ENCODE measurements at regions not wholly inside any gene's neighbourhood (a gene's known extent, or its start where the extent isn't known, plus 50 kb on each side); places are given as distances from the start of the nearest gene placed in this dataset.
"Not testable (repeated sequence)": the region's sequence is repeated elsewhere in the genome, so short reads cannot be mapped to it uniquely, and the experiment has no call there.

GRCh38 chr1:163628034-163628773 lies 306.4 kb downstream of the NUF2 start:
- TF ChIP-seq, protein P1, sequence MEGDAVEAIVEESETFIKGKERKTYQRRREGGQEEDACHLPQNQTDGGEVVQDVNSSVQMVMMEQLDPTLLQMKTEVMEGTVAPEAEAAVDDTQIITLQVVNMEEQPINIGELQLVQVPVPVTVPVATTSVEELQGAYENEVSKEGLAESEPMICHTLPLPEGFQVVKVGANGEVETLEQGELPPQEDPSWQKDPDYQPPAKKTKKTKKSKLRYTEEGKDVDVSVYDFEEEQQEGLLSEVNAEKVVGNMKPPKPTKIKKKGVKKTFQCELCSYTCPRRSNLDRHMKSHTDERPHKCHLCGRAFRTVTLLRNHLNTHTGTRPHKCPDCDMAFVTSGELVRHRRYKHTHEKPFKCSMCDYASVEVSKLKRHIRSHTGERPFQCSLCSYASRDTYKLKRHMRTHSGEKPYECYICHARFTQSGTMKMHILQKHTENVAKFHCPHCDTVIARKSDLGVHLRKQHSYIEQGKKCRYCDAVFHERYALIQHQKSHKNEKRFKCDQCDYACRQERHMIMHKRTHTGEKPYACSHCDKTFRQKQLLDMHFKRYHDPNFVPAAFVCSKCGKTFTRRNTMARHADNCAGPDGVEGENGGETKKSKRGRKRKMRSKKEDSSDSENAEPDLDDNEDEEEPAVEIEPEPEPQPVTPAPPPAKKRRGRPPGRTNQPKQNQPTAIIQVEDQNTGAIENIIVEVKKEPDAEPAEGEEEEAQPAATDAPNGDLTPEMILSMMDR (IDR thresholded peaks at IDR 0.05; ENCODE audit: borderline replicate concordance, extremely low read depth, insufficient read depth), result no peak
- intact Hi-C loops (cut with DNase I), result no loop called here

DNA sequence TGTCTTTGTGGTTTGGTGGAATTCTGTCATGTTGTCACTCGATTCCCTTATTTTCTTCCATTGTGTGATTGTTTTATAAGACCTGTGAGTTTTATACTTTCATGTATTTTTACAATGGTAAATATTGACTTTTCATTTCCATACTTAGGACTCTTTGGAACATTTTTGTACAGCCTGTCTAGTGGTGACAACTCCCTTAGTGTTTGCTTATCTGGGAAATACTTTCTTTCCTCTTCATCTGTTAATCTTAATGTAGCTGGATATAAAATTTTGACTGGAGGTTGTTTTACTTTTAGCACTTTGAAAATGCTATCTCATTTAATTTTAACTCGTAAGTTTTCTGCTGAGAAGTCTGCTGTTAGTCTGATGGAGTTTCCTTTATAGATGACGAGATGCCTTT lies 310.5 kb downstream of the NUF2 start:
- no peak overlapping the region for H3K4me3 ChIP-seq (ENCODE audit: low read length in 3 of 3)
- FAIRE-seq (no peak), DNase-seq (no peak)
- TF ChIP-seq, protein P1 (IDR thresholded peaks at IDR 0.05; ENCODE audit: borderline replicate concordance, extremely low read depth, insufficient read depth), result no peak
- H3K4me1 ChIP-seq (ENCODE audit: control insufficient read depth in 2 of 3, insufficient read depth in 2 of 3, low read depth in 1 of 3, low read length in 3 of 3), result no peaks in the 10 kb centered on the region
- no peak overlapping the region for H3K27ac ChIP-seq (ENCODE audit: low read depth in 2 of 2, low read length in 2 of 2)
- no peak overlapping the region for H3K9ac ChIP-seq (ENCODE audit: low read length in 3 of 3)
- intact Hi-C loops (cut with DNase I), result no loop called here
- H3K9me3 ChIP-seq (ENCODE audit: control insufficient read depth in 2 of 3, insufficient read depth in 1 of 3, low read length in 3 of 3), result peaks cover 0 to 10% (median 0%) of the 10 kb centered on the region in 3 donors
- H3K27me3 ChIP-seq (ENCODE audit: control insufficient read depth, insufficient read depth, low read length), result no peaks in the 10 kb centered on the region
- H3K36me3 ChIP-seq (ENCODE audit: control insufficient read depth in 2 of 3, insufficient read depth in 3 of 3, low read length in 3 of 3), result no peaks in the 10 kb centered on the region

More at GRCh38 chr1:163628034-163628773, 306.4 kb downstream of the NUF2 start:
- H3K4me3 ChIP-seq (ENCODE audit: low read length in 3 of 3), result no peak overlapping the region
- H3K9ac ChIP-seq (ENCODE audit: low read length in 3 of 3), result no peak overlapping the region
- DNase-seq, result no peak
- no peaks in the 10 kb centered on the region for H3K27me3 ChIP-seq (ENCODE audit: control insufficient read depth, insufficient read depth, low read length)
- no peaks in the 10 kb centered on the region for H3K4me1 ChIP-seq (ENCODE audit: control insufficient read depth in 2 of 3, insufficient read depth in 2 of 3, low read depth in 1 of 3, low read length in 3 of 3)
- FAIRE-seq, result no peak
- no peak overlapping the region for H3K27ac ChIP-seq (ENCODE audit: low read depth in 2 of 2, low read length in 2 of 2)
- H3K9me3 ChIP-seq (ENCODE audit: control insufficient read depth in 2 of 3, insufficient read depth in 1 of 3, low read length in 3 of 3), result peaks cover 0 to under 1% (median 0%) of the 10 kb centered on the region in 3 donors
- no peaks in the 10 kb centered on the region for H3K36me3 ChIP-seq (ENCODE audit: control insufficient read depth in 2 of 3, insufficient read depth in 3 of 3, low read length in 3 of 3)

DNA sequence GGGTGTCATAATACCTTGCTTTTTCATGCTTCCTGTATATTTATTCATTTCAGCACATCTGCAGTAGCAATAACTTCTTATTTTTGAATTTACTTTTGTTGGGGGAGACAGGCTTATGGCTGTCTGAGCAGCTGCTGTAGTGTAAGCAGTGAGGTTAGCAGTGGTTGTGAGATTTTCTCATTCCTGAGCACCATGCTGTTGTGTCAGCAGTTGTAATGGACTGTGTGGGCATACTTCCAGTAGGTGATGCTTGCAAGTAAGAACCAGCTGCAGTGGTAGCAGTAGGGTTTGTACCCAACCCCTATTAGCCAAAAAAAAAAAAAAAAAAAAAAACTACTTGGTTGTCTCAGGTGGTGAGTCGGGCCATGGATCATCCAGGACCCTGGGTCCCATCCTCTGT lies 311.6 kb downstream of the NUF2 start:
- intact Hi-C loops (cut with DNase I), result no loop called here
- Histone ChIP-seq H3K36me3 (ENCODE audit: control insufficient read depth in 2 of 3, insufficient read depth in 3 of 3, low read length in 3 of 3) (no peaks in the 10 kb centered on the region), H3K4me3 (ENCODE audit: low read length in 3 of 3) (no peak overlapping the region), H3K27ac (ENCODE audit: low read depth in 2 of 2, low read length in 2 of 2) (no peak overlapping the region), H3K9ac (ENCODE audit: low read length in 3 of 3) (no peak overlapping the region), H3K4me1 (ENCODE audit: control insufficient read depth in 2 of 3, insufficient read depth in 2 of 3, low read depth in 1 of 3, low read length in 3 of 3) (no peaks in the 10 kb centered on the region), H3K9me3 (ENCODE audit: control insufficient read depth in 2 of 3, insufficient read depth in 1 of 3, low read length in 3 of 3) (peaks cover 0 to 10% (median 0%) of the 10 kb centered on the region in 3 donors), H3K27me3 (ENCODE audit: control insufficient read depth, insufficient read depth, low read length) (no peaks in the 10 kb centered on the region)
- TF ChIP-seq, protein P1 (IDR thresholded peaks at IDR 0.05; ENCODE audit: borderline replicate concordance, extremely low read depth, insufficient read depth), result no peak
- no peak for DNase-seq
- FAIRE-seq, result no peak

DNA sequence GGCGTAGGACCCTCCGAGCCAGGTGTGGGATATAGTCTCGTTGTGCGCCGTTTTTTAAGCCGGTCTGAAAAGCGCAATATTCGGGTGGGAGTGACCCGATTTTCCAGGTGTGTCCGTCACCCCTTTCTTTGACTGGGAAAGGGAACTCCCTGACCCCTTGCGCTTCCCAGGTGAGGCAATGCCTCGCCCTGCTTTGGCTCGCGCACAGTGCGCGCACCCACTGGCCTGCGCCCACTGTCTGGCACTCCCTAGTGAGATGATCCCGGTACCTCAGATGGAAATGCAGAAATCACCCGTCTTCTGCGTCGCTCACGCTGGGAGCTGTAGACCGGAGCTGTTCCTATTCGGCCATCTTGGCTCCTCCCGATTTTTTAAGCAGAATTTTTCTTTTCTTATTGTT lies 323.9 kb downstream of the NUF2 start:
- DNase-seq; H3K4me3 ChIP-seq (ENCODE audit: low read length in 3 of 3); H3K9ac ChIP-seq (ENCODE audit: low read length in 3 of 3); FAIRE-seq; H3K27ac ChIP-seq (ENCODE audit: low read depth in 2 of 2, low read length in 2 of 2); H3K36me3 ChIP-seq (ENCODE audit: control insufficient read depth in 2 of 3, insufficient read depth in 3 of 3, low read length in 3 of 3); H3K27me3 ChIP-seq (ENCODE audit: control insufficient read depth, insufficient read depth, low read length); intact Hi-C loops (cut with DNase I); H3K4me1 ChIP-seq (ENCODE audit: control insufficient read depth in 2 of 3, insufficient read depth in 2 of 3, low read depth in 1 of 3, low read length in 3 of 3); H3K9me3 ChIP-seq (ENCODE audit: control insufficient read depth in 2 of 3, insufficient read depth in 1 of 3, low read length in 3 of 3): not testable (repeated sequence)

Data from kidney (tissue), 13 donors.